B cell (primary cell): ENCODE measurements at regions not wholly inside any gene's neighbourhood (a gene's known extent, or its start where the extent isn't known, plus 50 kb on each side); places are given as distances from the start of the nearest gene placed in this dataset.

Experiments used
- ATAC-seq: fragments of 200-7000 bp; cut with Tn5 transposase; one replicate; pipeline ENCODE4 v1.10.0; 2021; ENCODE audit warnings: low read depth, mild to moderate bottlenecking, moderate number of reproducible peaks, moderate library complexity
- CTCF ChIA-PET: fragments of 350-600 bp; sonication (Branson Sonifier 250); formaldehyde crosslinking; loops from one replicate; lab custom pipeline; 2021; ENCODE audit warnings: antibody characterized with exemption, inconsistent platforms; lab: Charles Lee
- POLR2A ChIA-PET: fragments of 350-600 bp; sonication (Branson Sonifier 250); formaldehyde crosslinking; loops from one replicate; lab custom pipeline; 2021; ENCODE audit warnings: antibody characterized with exemption; lab: Charles Lee
- DNase-seq: peaks from one replicate; pipeline ENCODE4 v3.0.0; 2013
- H2AFZ ChIP-seq: 2 replicates; pipeline ENCODE4 v1.6.1; 2012; ENCODE audit warnings: mild to moderate bottlenecking, low read depth, low read length; ENCODE audit not compliant: insufficient read depth, poor library complexity, severe bottlenecking
- H3K27ac ChIP-seq, 2 donors: 1 replicate in 1 of 2; 2 replicates in 1 of 2; pipeline ENCODE4 v1.5.1; 2012 to 2013; ENCODE audit warnings: low read length in 2 of 2, mild to moderate bottlenecking in 2 of 2, moderate library complexity in 1 of 2
- H3K27me3 ChIP-seq, 4 experiments: fragments of 200-600 bp in 1 of 4; sonication (generic) in 1 of 4; replicated peaks in 1 of 4; 1 replicate in 2 of 4; 2 replicates in 2 of 4; pipeline versions ENCODE4 v1.6.1 to v1.7.0; 2013 to 2016; ENCODE audit warnings: low read length in 3 of 4, mild to moderate bottlenecking in 2 of 4, mixed read lengths in 1 of 4, moderate library complexity in 1 of 4; ENCODE audit not compliant: insufficient read depth in 4 of 4, control insufficient read depth in 3 of 4; ENCODE audit errors: control extremely low read depth in 1 of 4
- H3K36me3 ChIP-seq, 2 experiments: replicated peaks in 1 of 2; 1 replicate in 1 of 2; 2 replicates in 1 of 2; pipeline versions ENCODE4 v1.6.1 to v1.7.1; 2013; ENCODE audit warnings: low read length in 1 of 2; ENCODE audit not compliant: insufficient read depth in 2 of 2, control insufficient read depth in 1 of 2; ENCODE audit errors: control extremely low read depth in 1 of 2, extremely low read depth in 1 of 2
- H3K4me1 ChIP-seq, 2 donors: fragments of 200-600 bp in 1 of 2; sonication (generic) in 1 of 2; 1 replicate in 1 of 2; 2 replicates in 1 of 2; pipeline versions ENCODE4 v1.5.1 to v1.6.1; 2013 to 2017; ENCODE audit warnings: low read length in 2 of 2; ENCODE audit not compliant: control insufficient read depth in 2 of 2, insufficient read depth in 2 of 2
- H3K4me2 ChIP-seq: replicated peaks from 2 replicates; pipeline ENCODE3; 2012; ENCODE audit warnings: mild to moderate bottlenecking, low read depth, low read length; ENCODE audit not compliant: poor library complexity, severe bottlenecking
- H3K4me3 ChIP-seq, 5 experiments: fragments of 200-600 bp in 1 of 5; sonication (generic) in 1 of 5; 1 replicate in 3 of 5; 2 replicates in 2 of 5; pipeline versions ENCODE4 v1.5.1 to v1.7.0; 2011 to 2016; ENCODE audit warnings: low read length in 4 of 5, mild to moderate bottlenecking in 4 of 5, low read depth in 2 of 5, control low read depth in 1 of 5, moderate library complexity in 1 of 5; ENCODE audit not compliant: insufficient read depth in 1 of 5; ENCODE audit errors: control extremely low read depth in 1 of 5, extremely low read depth in 1 of 5
- H3K79me2 ChIP-seq: fragments of 200-600 bp; sonication (generic); one replicate; pipeline ENCODE4 v1.6.0; 2016; ENCODE audit warnings: low read length; ENCODE audit not compliant: control insufficient read depth, insufficient read depth
- H3K9ac ChIP-seq: fragments of 200-600 bp; sonication (generic); 2 replicates; pipeline ENCODE4 v1.6.1; 2017; ENCODE audit warnings: mild to moderate bottlenecking, low read length, moderate library complexity
- H3K9me3 ChIP-seq, 3 donors: one replicate each; pipeline versions ENCODE4 v1.6.1 to v1.7.1; 2013; ENCODE audit warnings: low read length in 2 of 3; ENCODE audit not compliant: control insufficient read depth in 2 of 3, insufficient read depth in 1 of 3; ENCODE audit errors: control extremely low read depth in 1 of 3
- H4K20me1 ChIP-seq: 2 replicates; pipeline ENCODE4 v1.6.0; 2012; ENCODE audit warnings: mild to moderate bottlenecking, low read length; ENCODE audit not compliant: insufficient read depth, control insufficient read depth, poor library complexity, severe bottlenecking
- H3K27ac Mint-ChIP-seq: one replicate; pipeline ENCODE4 v1.8.0; 2021; ENCODE audit warnings: mixed read lengths
- H3K27me3 Mint-ChIP-seq: one replicate; pipeline ENCODE4 v1.8.0; 2021; ENCODE audit warnings: mixed read lengths
- H3K4me1 Mint-ChIP-seq: one replicate; pipeline ENCODE4 v1.8.0; 2021; ENCODE audit warnings: mixed read lengths
- H3K4me3 Mint-ChIP-seq: one replicate; pipeline ENCODE4 v1.8.0; 2021; ENCODE audit warnings: mixed read lengths
- H3K9me3 Mint-ChIP-seq: one replicate; pipeline ENCODE4 v1.8.0; 2022; ENCODE audit warnings: mixed read lengths; ENCODE audit not compliant: insufficient read depth
- CTCF ChIP-seq: fragments of 200-600 bp; IDR thresholded peaks from one replicate; pipeline ENCODE4 v1.8.0; 2022; ENCODE audit warnings: antibody characterized with exemption, mild to moderate bottlenecking
- EZH2 ChIP-seq: IDR thresholded peaks from 2 replicates; pipeline ENCODE4 v1.6.1; 2012; ENCODE audit warnings: borderline replicate concordance, low read depth, mild to moderate bottlenecking, moderate library complexity, low read length; ENCODE audit not compliant: insufficient read depth, poor library complexity, severe bottlenecking
- WGBS: methylation state at CpG from one replicate; pipeline ENCODE4 v1.1.5; 2013; ENCODE audit warnings: missing lambda C conversion rate; ENCODE audit not compliant: insufficient coverage; 5-methylcytosine and 5-hydroxymethylcytosine counted together
- intact Hi-C: fragments of 100-400 bp; cut with micrococcal nuclease; formaldehyde crosslinking; loops from one replicate; pipeline ENCODE4 v1.10.0; 2022

DNA sequence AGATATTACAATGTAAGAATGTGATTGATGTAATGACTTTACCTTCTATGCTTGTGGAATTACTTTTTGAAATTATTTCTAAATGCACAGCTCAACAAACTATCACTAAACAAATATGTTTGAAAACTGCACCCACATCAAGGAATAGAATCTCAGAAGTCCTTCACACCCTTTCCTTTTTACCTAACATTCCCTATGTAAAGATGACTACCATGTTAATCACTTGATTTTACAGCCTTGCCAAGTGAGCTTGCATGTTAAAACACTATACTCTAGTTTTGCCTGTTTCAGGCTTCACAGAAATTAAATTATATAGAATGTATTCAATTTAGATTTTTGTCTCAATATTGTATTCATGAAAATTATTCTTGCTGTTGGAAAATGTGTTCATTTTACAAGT, 1169.4 kb upstream of the CELF2 start:
- POLR2A ChIA-PET, result interaction anchor here (0.5 kb wide), 1 partner anchor 16 kb away, joined by 3 read pairs; no protein-coding TSS in a partner anchor
- CTCF ChIA-PET, result no interaction called here
- Histone ChIP-seq H2AFZ (no peak overlapping the region), H3K79me2 (no peaks in the 10 kb centered on the region), H3K27ac (no peak overlapping the region), H3K4me3 (no peak overlapping the region), H4K20me1 (no peaks in the 10 kb centered on the region), H3K27me3 (no peaks in the 10 kb centered on the region), H3K4me2 (no peak overlapping the region), H3K36me3 (no peaks in the 10 kb centered on the region), H3K4me1 (no peaks in the 10 kb centered on the region), H3K9ac (no peak overlapping the region), H3K9me3 (peaks cover 0 to 3% (median 0%) of the 10 kb centered on the region in 3 donors)
- DNase-seq, result no peak
- H3K4me1 Mint-ChIP-seq, result no peaks in the 10 kb centered on the region
- no peaks in the 10 kb centered on the region for H3K27me3 Mint-ChIP-seq
- H3K27ac Mint-ChIP-seq, result no peak overlapping the region
- intact Hi-C loops, result no loop called here
- H3K9me3 Mint-ChIP-seq, result peaks cover 17% of the 10 kb centered on the region
- no peak overlapping the region for H3K4me3 Mint-ChIP-seq
- ATAC-seq, result no peak
- no peak for TF ChIP-seq CTCF
- TF ChIP-seq EZH2, result no peak

DNA sequence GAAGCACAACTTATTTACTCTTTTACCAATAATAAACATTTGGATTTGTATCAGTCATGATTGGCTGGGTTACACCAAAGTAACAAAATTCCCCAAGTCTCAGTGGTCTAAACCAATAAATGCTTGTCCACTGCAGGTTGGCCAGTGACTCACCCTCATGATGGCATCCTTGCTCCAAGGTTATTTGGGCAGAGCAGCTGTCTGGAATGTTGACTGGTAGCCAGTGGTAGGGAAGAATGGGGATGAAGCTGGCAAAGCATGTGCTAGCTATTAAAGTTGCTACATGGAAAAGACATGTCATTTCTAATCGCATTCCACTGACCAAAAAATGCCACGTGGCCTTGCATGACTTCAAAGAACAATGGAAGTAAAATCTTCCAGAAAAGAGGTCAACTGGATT, 1168.7 kb upstream of the CELF2 start:
- Histone ChIP-seq H3K4me2 (no peak overlapping the region), H3K4me3 (no peak overlapping the region), H3K36me3 (no peaks in the 10 kb centered on the region), H2AFZ (no peak overlapping the region), H3K9me3 (peaks cover 0 to 3% (median 0%) of the 10 kb centered on the region in 3 donors), H3K27me3 (no peaks in the 10 kb centered on the region), H3K4me1 (no peaks in the 10 kb centered on the region), H3K9ac (no peak overlapping the region), H4K20me1 (no peaks in the 10 kb centered on the region), H3K27ac (no peak overlapping the region), H3K79me2 (no peaks in the 10 kb centered on the region)
- Mint-ChIP-seq H3K27me3 (no peaks in the 10 kb centered on the region), H3K4me3 (no peak overlapping the region), H3K9me3 (peaks cover 17% of the 10 kb centered on the region), H3K27ac (no peak overlapping the region), H3K4me1 (no peaks in the 10 kb centered on the region)
- DNase-seq (no peak), ATAC-seq (no peak)
- ChIA-PET POLR2A (no interaction called here), CTCF (no interaction called here)
- 95% methylated on average over 2 of the region's 2 CpGs for WGBS
- intact Hi-C loops, result no loop called here
- TF ChIP-seq EZH2 (no peak), CTCF (no peak)
